MM.1S (cell line): ENCODE measurements at regions not wholly inside any gene's neighbourhood (a gene's known extent, or its start where the extent isn't known, plus 50 kb on each side); places are given as distances from the start of the nearest gene placed in this dataset.

ENCODE experiments used
- DNase-seq: peaks from one replicate; pipeline ENCODE4 v3.0.0-alpha.2; 2015
- H2AFZ ChIP-seq: fragments of 300-600 bp; sonication (generic); 2 replicates; pipeline ENCODE4 v1.6.0; 2016; ENCODE audit warnings: antibody characterized with exemption, low read length
- H3F3A ChIP-seq: fragments of 300-600 bp; sonication (generic); 2 replicates; pipeline ENCODE4 v1.6.1; 2016; ENCODE audit warnings: mild to moderate bottlenecking, antibody characterized with exemption, low read length, moderate library complexity, mixed read lengths; ENCODE audit not compliant: insufficient read depth
- H3K27ac ChIP-seq: fragments of 300-600 bp; sonication (generic); 2 replicates; pipeline ENCODE4 v1.5.1; 2016; ENCODE audit warnings: mild to moderate bottlenecking, low read length
- H3K27me3 ChIP-seq: fragments of 300-600 bp; sonication (generic); replicated peaks from 2 replicates; pipeline ENCODE4 v1.6.0; 2016; ENCODE audit warnings: low read length; ENCODE audit not compliant: insufficient read depth
- H3K36me3 ChIP-seq: fragments of 300-600 bp; sonication (generic); replicated peaks from 2 replicates; pipeline ENCODE4 v1.6.1; 2016; ENCODE audit warnings: mild to moderate bottlenecking, low read length, mixed read lengths; ENCODE audit not compliant: insufficient read depth
- H3K4me1 ChIP-seq: fragments of 300-600 bp; sonication (generic); 2 replicates; pipeline ENCODE4 v1.6.1; 2016; ENCODE audit warnings: low read length, mixed read lengths
- H3K4me2 ChIP-seq: fragments of 300-600 bp; sonication (generic); 2 replicates; pipeline ENCODE4 v1.6.0; 2016; ENCODE audit warnings: low read depth, low read length
- H3K4me3 ChIP-seq: fragments of 300-600 bp; sonication (generic); 2 replicates; pipeline ENCODE4 v1.5.1; 2016; ENCODE audit warnings: low read length, mixed read lengths
- H3K79me2 ChIP-seq: fragments of 300-600 bp; sonication (generic); 2 replicates; pipeline ENCODE4 v1.6.1; 2016; ENCODE audit warnings: mixed run types, low read length, mixed read lengths
- H3K9ac ChIP-seq: fragments of 300-600 bp; sonication (generic); 2 replicates; pipeline ENCODE4 v1.6.1; 2016; ENCODE audit warnings: low read length, mixed read lengths
- H3K9me2 ChIP-seq: fragments of 300-600 bp; sonication (generic); replicated peaks from 2 replicates; pipeline ENCODE4 v1.6.1; 2016; ENCODE audit warnings: mild to moderate bottlenecking, low read length, mixed read lengths; ENCODE audit not compliant: insufficient read depth
- H3K9me3 ChIP-seq: fragments of 300-600 bp; sonication (generic); replicated peaks from 2 replicates; pipeline ENCODE4 v1.6.1; 2016; ENCODE audit warnings: mild to moderate bottlenecking, low read length, mixed read lengths; ENCODE audit not compliant: insufficient read depth
- H4K20me1 ChIP-seq: fragments of 300-600 bp; sonication (generic); 2 replicates; pipeline ENCODE4 v1.6.1; 2016; ENCODE audit warnings: mild to moderate bottlenecking, low read length, moderate library complexity, mixed read lengths; ENCODE audit not compliant: insufficient read depth
- CTCF ChIP-seq: fragments of 300-600 bp; sonication (generic); IDR thresholded peaks from 2 replicates; pipeline ENCODE4 v1.5.1; 2016; ENCODE audit warnings: antibody characterized with exemption, low read length, mixed read lengths
- EZH2 ChIP-seq: fragments of 300-600 bp; sonication (generic); optimal IDR thresholded peaks from 2 replicates; pipeline ENCODE3; 2017; ENCODE audit warnings: low read depth, mild to moderate bottlenecking, antibody characterized with exemption, low read length, mixed read lengths
- EZH2phosphoT487 ChIP-seq: fragments of 300-600 bp; sonication (generic); IDR thresholded peaks from 2 replicates; pipeline ENCODE4 v1.6.1; 2018; ENCODE audit warnings: antibody characterized with exemption, low read length

GRCh38 chr2:120988051-120988699 is 252.5 kb downstream of the GLI2 start:
- H3K9me2 ChIP-seq: no peaks in the 10 kb centered on the region
- TF ChIP-seq EZH2phosphoT487 (no peak), EZH2 (no peak), CTCF (no peak)

DNA sequence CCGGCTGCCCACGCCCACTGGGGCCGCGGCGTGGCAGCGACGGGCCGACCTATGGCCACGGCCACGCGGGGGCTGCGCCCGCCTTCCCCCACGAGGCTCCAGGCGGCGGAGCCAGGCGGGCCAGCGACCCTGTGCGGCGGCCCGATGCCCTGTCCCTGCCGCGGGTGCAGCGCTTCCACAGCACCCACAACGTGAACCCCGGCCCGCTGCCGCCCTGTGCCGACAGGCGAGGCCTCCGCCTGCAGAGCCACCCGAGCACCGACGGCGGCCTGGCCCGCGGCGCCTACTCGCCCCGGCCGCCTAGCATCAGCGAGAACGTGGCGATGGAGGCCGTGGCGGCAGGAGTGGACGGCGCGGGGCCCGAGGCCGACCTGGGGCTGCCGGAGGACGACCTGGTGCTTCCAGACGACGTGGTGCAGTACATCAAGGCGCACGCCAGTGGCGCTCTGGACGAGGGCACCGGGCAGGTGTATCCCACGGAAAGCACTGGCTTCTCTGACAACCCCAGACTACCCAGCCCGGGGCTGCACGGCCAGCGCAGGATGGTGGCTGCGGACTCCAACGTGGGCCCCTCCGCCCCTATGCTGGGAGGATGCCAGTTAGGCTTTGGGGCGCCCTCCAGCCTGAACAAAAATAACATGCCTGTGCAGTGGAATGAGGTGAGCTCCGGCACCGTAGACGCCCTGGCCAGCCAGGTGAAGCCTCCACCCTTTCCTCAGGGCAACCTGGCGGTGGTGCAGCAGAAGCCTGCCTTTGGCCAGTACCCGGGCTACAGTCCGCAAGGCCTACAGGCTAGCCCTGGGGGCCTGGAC is 253.2 kb downstream of the GLI2 start:
- Histone ChIP-seq H3K36me3 (no peaks in the 10 kb centered on the region), H4K20me1 (no peaks in the 10 kb centered on the region), H3K27ac (no peak overlapping the region), H3K27me3 (no peaks in the 10 kb centered on the region), H3K4me3 (no peak overlapping the region), H3K9me3 (no peaks in the 10 kb centered on the region), H3K9me2 (no peaks in the 10 kb centered on the region), H3F3A (no peaks in the 10 kb centered on the region), H2AFZ (no peak overlapping the region), H3K9ac (no peak overlapping the region), H3K4me2 (no peak overlapping the region), H3K4me1 (no peaks in the 10 kb centered on the region), H3K79me2 (no peaks in the 10 kb centered on the region)
- no peak for DNase-seq
- TF ChIP-seq EZH2: no peak
- no peak for TF ChIP-seq CTCF
- TF ChIP-seq EZH2phosphoT487: no peak

More at GRCh38 chr2:120988051-120988699, 252.5 kb downstream of the GLI2 start:
- no peaks in the 10 kb centered on the region for H3F3A ChIP-seq
- no peaks in the 10 kb centered on the region for H3K4me1 ChIP-seq
- no peaks in the 10 kb centered on the region for H3K36me3 ChIP-seq
- no peaks in the 10 kb centered on the region for H3K27me3 ChIP-seq
- no peak overlapping the region for H3K27ac ChIP-seq
- H3K4me2 ChIP-seq: no peak overlapping the region
- H2AFZ ChIP-seq: no peak overlapping the region
- H3K79me2 ChIP-seq: no peaks in the 10 kb centered on the region
- H3K9ac ChIP-seq: no peak overlapping the region
- DNase-seq: no peak
- no peaks in the 10 kb centered on the region for H4K20me1 ChIP-seq
- H3K4me3 ChIP-seq: no peak overlapping the region
- no peaks in the 10 kb centered on the region for H3K9me3 ChIP-seq

DNA sequence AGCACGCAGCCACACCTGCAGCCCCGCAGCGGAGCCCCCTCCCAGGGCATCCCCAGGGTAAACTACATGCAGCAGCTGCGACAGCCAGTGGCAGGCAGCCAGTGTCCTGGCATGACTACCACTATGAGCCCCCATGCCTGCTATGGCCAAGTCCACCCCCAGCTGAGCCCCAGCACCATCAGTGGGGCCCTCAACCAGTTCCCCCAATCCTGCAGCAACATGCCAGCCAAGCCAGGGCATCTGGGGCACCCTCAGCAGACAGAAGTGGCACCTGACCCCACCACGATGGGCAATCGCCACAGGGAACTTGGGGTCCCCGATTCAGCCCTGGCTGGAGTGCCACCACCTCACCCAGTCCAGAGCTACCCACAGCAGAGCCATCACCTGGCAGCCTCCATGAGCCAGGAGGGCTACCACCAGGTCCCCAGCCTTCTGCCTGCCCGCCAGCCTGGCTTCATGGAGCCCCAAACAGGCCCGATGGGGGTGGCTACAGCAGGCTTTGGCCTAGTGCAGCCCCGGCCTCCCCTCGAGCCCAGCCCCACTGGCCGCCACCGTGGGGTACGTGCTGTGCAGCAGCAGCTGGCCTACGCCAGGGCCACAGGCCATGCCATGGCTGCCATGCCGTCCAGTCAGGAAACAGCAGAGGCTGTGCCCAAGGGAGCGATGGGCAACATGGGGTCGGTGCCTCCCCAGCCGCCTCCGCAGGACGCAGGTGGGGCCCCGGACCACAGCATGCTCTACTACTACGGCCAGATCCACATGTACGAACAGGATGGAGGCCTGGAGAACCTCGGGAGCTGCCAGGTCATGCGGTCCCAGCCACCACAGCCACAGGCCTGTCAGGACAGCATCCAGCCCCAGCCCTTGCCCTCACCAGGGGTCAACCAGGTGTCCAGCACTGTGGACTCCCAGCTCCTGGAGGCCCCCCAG is 254.1 kb downstream of the GLI2 start:
- Histone ChIP-seq H3K36me3 (no peaks in the 10 kb centered on the region), H3K4me1 (no peaks in the 10 kb centered on the region), H3K4me2 (no peak overlapping the region), H3K4me3 (no peak overlapping the region), H3K9ac (no peak overlapping the region), H3F3A (no peaks in the 10 kb centered on the region), H3K79me2 (no peaks in the 10 kb centered on the region), H2AFZ (no peak overlapping the region), H3K27ac (no peak overlapping the region), H4K20me1 (no peaks in the 10 kb centered on the region), H3K27me3 (no peaks in the 10 kb centered on the region), H3K9me3 (no peaks in the 10 kb centered on the region), H3K9me2 (no peaks in the 10 kb centered on the region)
- no peak for DNase-seq
- TF ChIP-seq EZH2: no peak
- no peak for TF ChIP-seq CTCF
- no peak for TF ChIP-seq EZH2phosphoT487
